Astrocyte (in vitro differentiated cells and primary cell): ENCODE measurements at regions not wholly inside any gene's neighbourhood (a gene's known extent, or its start where the extent isn't known, plus 50 kb on each side); places are given as distances from the start of the nearest gene placed in this dataset.

Source experiments
- DNase-seq: peaks from one replicate; pipeline ENCODE4 v3.0.0-alpha.2; 2010; ENCODE audit warnings: low read depth
- FAIRE-seq: peaks from 2 replicates; lab custom pipeline; 2011; peaks lifted over from hg19 to GRCh38; lab: Jason Lieb, UNC
- H2AFZ ChIP-seq: 2 replicates; pipeline ENCODE4 v1.6.0; 2012; ENCODE audit warnings: low read depth, low read length, inconsistent platforms
- H3K27ac ChIP-seq: 2 replicates; pipeline ENCODE4 v1.5.1; 2011; ENCODE audit warnings: low read depth, low read length, inconsistent platforms
- H3K27me3 ChIP-seq: 2 replicates; pipeline ENCODE4 v1.6.0; 2011; ENCODE audit warnings: low read length, inconsistent platforms; ENCODE audit not compliant: insufficient read depth
- H3K36me3 ChIP-seq: 2 replicates; pipeline ENCODE4 v1.5.1; 2011; ENCODE audit warnings: low read length, inconsistent platforms; ENCODE audit not compliant: insufficient read depth
- H3K4me1 ChIP-seq: 2 replicates; pipeline ENCODE4 v1.5.1; 2011; ENCODE audit warnings: low read length, inconsistent platforms; ENCODE audit not compliant: insufficient read depth
- H3K4me2 ChIP-seq: 2 replicates; pipeline ENCODE4 v1.6.0; 2012; ENCODE audit warnings: low read length, inconsistent platforms
- H3K4me3 ChIP-seq: 2 replicates; pipeline ENCODE4 v1.5.1; 2011; ENCODE audit warnings: low read depth, mild to moderate bottlenecking, low read length, inconsistent platforms; ENCODE audit not compliant: insufficient read depth
- H3K79me2 ChIP-seq: 2 replicates; pipeline ENCODE4 v1.6.0; 2012; ENCODE audit warnings: mild to moderate bottlenecking, low read length, inconsistent platforms; ENCODE audit not compliant: insufficient read depth
- H3K9ac ChIP-seq: 2 replicates; pipeline ENCODE4 v1.6.0; 2012; ENCODE audit warnings: mild to moderate bottlenecking, low read length, inconsistent platforms
- H3K9me3 ChIP-seq: 2 replicates; pipeline ENCODE4 v1.5.1; 2012; ENCODE audit warnings: low read depth, mild to moderate bottlenecking, low read length, inconsistent platforms; ENCODE audit not compliant: insufficient read depth
- H4K20me1 ChIP-seq: 2 replicates; pipeline ENCODE4 v1.6.0; 2012; ENCODE audit warnings: low read length, inconsistent platforms; ENCODE audit not compliant: insufficient read depth
- H3K27ac Mint-ChIP-seq: one replicate; pipeline ENCODE4 v1.8.0; 2021; ENCODE audit warnings: mild to moderate bottlenecking, mixed read lengths; ENCODE audit not compliant: unreplicated experiment
- H3K27me3 Mint-ChIP-seq: one replicate; pipeline ENCODE4 v1.8.0; 2021; ENCODE audit warnings: low read depth, mixed read lengths; ENCODE audit not compliant: unreplicated experiment
- H3K36me3 Mint-ChIP-seq: one replicate; pipeline ENCODE4 v1.8.0; 2021; ENCODE audit warnings: low read depth, mixed read lengths; ENCODE audit not compliant: unreplicated experiment
- H3K4me1 Mint-ChIP-seq: one replicate; pipeline ENCODE4 v1.8.0; 2021; ENCODE audit warnings: low read depth, mixed read lengths; ENCODE audit not compliant: unreplicated experiment
- H3K4me3 Mint-ChIP-seq: one replicate; pipeline ENCODE4 v1.8.0; 2021; ENCODE audit warnings: mild to moderate bottlenecking, moderate library complexity, mixed read lengths; ENCODE audit not compliant: unreplicated experiment
- H3K9me3 Mint-ChIP-seq: one replicate; pipeline ENCODE4 v1.8.0; 2021; ENCODE audit warnings: mild to moderate bottlenecking, mixed read lengths; ENCODE audit not compliant: unreplicated experiment
- CTCF ChIP-seq: IDR thresholded peaks from 2 replicates; pipeline ENCODE4 v1.5.1; 2011; ENCODE audit warnings: low read depth, mild to moderate bottlenecking, inconsistent platforms, low read length, moderate library complexity; ENCODE audit not compliant: insufficient read depth
- EZH2 ChIP-seq: IDR thresholded peaks from 2 replicates; pipeline ENCODE4 v1.6.1; 2012; ENCODE audit warnings: mild to moderate bottlenecking, low read length, inconsistent platforms; ENCODE audit not compliant: insufficient read depth

GRCh38 chr15:97045666-97046421 is 715.3 kb downstream of the NR2F2 start:
- no peaks in the 10 kb centered on the region for H3K9me3 ChIP-seq

GRCh38 chr15:97052513-97052912 is 722.0 kb downstream of the NR2F2 start:
- Mint-ChIP-seq H3K36me3 (no peaks in the 10 kb centered on the region), H3K9me3 (no peaks in the 10 kb centered on the region)

More at GRCh38 chr15:97045666-97046421, 715.3 kb downstream of the NR2F2 start:
- H2AFZ ChIP-seq: no peak overlapping the region
- TF ChIP-seq EZH2 (no peak), CTCF (no peak)
- H3K4me1 ChIP-seq: no peaks in the 10 kb centered on the region
- FAIRE-seq: no peak
- Mint-ChIP-seq H3K27me3 (peaks cover 6% of the 10 kb centered on the region), H3K9me3 (no peaks in the 10 kb centered on the region), H3K27ac (no peak overlapping the region), H3K4me3 (no peak overlapping the region), H3K4me1 (no peaks in the 10 kb centered on the region), H3K36me3 (no peaks in the 10 kb centered on the region)
- DNase-seq: no peak
- no peaks in the 10 kb centered on the region for H3K79me2 ChIP-seq
- no peaks in the 10 kb centered on the region for H3K36me3 ChIP-seq
- no peak overlapping the region for H3K27ac ChIP-seq
- no peak overlapping the region for H3K9ac ChIP-seq
- H3K27me3 ChIP-seq: no peaks in the 10 kb centered on the region
- no peaks in the 10 kb centered on the region for H4K20me1 ChIP-seq
- no peak overlapping the region for H3K4me3 ChIP-seq
- no peak overlapping the region for H3K4me2 ChIP-seq

More at GRCh38 chr15:97052513-97052912, 722.0 kb downstream of the NR2F2 start:
- Histone ChIP-seq H2AFZ (no peak overlapping the region), H3K4me2 (no peak overlapping the region), H3K79me2 (no peaks in the 10 kb centered on the region), H3K27me3 (no peaks in the 10 kb centered on the region), H3K9ac (no peak overlapping the region), H3K9me3 (no peaks in the 10 kb centered on the region), H3K36me3 (no peaks in the 10 kb centered on the region), H3K27ac (no peak overlapping the region), H3K4me1 (no peaks in the 10 kb centered on the region), H4K20me1 (no peaks in the 10 kb centered on the region), H3K4me3 (no peak overlapping the region)
- FAIRE-seq: no peak
- Mint-ChIP-seq H3K4me1 (no peaks in the 10 kb centered on the region), H3K27ac (no peak overlapping the region), H3K27me3 (peaks cover 30% of the 10 kb centered on the region), H3K4me3 (no peak overlapping the region)
- DNase-seq: no peak
- no peak for TF ChIP-seq CTCF
- TF ChIP-seq EZH2: no peak
